ENCODE measurements at regions not wholly inside any gene's neighbourhood (a gene's known extent, or its start where the extent isn't known, plus 50 kb on each side); places are given as distances from the start of the nearest gene placed in this dataset.

GRCh38 chr10:130519791-130520190, 383.6 kb downstream of the GLRX3 start:
- TF ChIP-seq, protein P1, sequence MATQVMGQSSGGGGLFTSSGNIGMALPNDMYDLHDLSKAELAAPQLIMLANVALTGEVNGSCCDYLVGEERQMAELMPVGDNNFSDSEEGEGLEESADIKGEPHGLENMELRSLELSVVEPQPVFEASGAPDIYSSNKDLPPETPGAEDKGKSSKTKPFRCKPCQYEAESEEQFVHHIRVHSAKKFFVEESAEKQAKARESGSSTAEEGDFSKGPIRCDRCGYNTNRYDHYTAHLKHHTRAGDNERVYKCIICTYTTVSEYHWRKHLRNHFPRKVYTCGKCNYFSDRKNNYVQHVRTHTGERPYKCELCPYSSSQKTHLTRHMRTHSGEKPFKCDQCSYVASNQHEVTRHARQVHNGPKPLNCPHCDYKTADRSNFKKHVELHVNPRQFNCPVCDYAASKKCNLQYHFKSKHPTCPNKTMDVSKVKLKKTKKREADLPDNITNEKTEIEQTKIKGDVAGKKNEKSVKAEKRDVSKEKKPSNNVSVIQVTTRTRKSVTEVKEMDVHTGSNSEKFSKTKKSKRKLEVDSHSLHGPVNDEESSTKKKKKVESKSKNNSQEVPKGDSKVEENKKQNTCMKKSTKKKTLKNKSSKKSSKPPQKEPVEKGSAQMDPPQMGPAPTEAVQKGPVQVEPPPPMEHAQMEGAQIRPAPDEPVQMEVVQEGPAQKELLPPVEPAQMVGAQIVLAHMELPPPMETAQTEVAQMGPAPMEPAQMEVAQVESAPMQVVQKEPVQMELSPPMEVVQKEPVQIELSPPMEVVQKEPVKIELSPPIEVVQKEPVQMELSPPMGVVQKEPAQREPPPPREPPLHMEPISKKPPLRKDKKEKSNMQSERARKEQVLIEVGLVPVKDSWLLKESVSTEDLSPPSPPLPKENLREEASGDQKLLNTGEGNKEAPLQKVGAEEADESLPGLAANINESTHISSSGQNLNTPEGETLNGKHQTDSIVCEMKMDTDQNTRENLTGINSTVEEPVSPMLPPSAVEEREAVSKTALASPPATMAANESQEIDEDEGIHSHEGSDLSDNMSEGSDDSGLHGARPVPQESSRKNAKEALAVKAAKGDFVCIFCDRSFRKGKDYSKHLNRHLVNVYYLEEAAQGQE (IDR thresholded peaks at IDR 0.05; ENCODE audit: insufficient replicate concordance, low read depth) = no peak
- TF ChIP-seq CTCF (IDR thresholded peaks at IDR 0.05; ENCODE audit: insufficient read depth, low read length) = no peak
- TF ChIP-seq GABPA (IDR thresholded peaks at IDR 0.05; ENCODE audit: low read depth) = no peak
- TF ChIP-seq POLR2AphosphoS5 (IDR thresholded peaks at IDR 0.05; ENCODE audit: low read depth) = no peak
- no peak for TF ChIP-seq SPI1 (IDR thresholded peaks at IDR 0.05; ENCODE audit: borderline replicate concordance, low read depth)
- no peak for DNase-seq (ENCODE audit: low read depth in 1 of 2, low spot score in 1 of 2)
- Histone ChIP-seq H3K27me3 (ENCODE audit: insufficient read depth, poor library complexity, severe bottlenecking) (peaks cover 3% of the 10 kb centered on the region), H3K27ac (replicated peaks) (no peak overlapping the region), H3K4me3 (replicated peaks; ENCODE audit: insufficient read depth, low read length) (no peak overlapping the region)

- Histone ChIP-seq H3K27ac (replicated peaks) (no peak overlapping the region), H3K27me3 (ENCODE audit: insufficient read depth, poor library complexity, severe bottlenecking) (no peaks in the 10 kb centered on the region), H3K4me3 (replicated peaks; ENCODE audit: insufficient read depth, low read length) (no peak overlapping the region)
- no peak for TF ChIP-seq CTCF (IDR thresholded peaks at IDR 0.05; ENCODE audit: insufficient read depth, low read length)
- TF ChIP-seq POLR2AphosphoS5 (IDR thresholded peaks at IDR 0.05; ENCODE audit: low read depth) = no peak
- TF ChIP-seq, protein P1 (IDR thresholded peaks at IDR 0.05; ENCODE audit: insufficient replicate concordance, low read depth) = no peak
- TF ChIP-seq SPI1 (IDR thresholded peaks at IDR 0.05; ENCODE audit: borderline replicate concordance, low read depth) = no peak
- TF ChIP-seq GABPA (IDR thresholded peaks at IDR 0.05; ENCODE audit: low read depth) = no peak
- DNase-seq (ENCODE audit: low read depth in 1 of 2, low spot score in 1 of 2) = no peak
These were observed 395.1 kb downstream of the GLRX3 start for GRCh38 chr10:130531312-130531711.

DNA sequence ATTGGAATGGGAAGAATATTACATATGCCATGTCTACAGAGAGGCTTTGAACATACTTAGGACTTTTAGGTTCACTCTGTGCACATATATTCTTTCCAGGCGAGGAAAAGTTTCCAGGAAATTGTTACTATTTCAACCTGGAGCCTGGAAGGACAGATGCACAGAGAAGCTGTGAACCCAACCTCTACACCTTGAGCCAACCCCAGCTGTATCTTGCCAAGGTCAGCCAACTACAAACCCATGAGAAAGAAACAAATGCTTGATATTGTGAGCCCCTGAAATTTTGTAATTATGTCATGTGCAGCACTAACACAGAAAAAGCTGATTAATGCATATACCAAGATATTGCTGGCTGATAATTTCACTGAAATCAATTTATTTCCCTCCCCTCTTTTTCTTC, 404.9 kb downstream of the GLRX3 start:
- Histone ChIP-seq H3K27me3 (ENCODE audit: insufficient read depth, poor library complexity, severe bottlenecking) (no peaks in the 10 kb centered on the region), H3K27ac (replicated peaks) (no peak overlapping the region), H3K4me3 (replicated peaks; ENCODE audit: insufficient read depth, low read length) (no peak overlapping the region)
- no peak for TF ChIP-seq POLR2AphosphoS5 (IDR thresholded peaks at IDR 0.05; ENCODE audit: low read depth)
- TF ChIP-seq, protein P1 (IDR thresholded peaks at IDR 0.05; ENCODE audit: insufficient replicate concordance, low read depth) = no peak
- no peak for TF ChIP-seq GABPA (IDR thresholded peaks at IDR 0.05; ENCODE audit: low read depth)
- TF ChIP-seq CTCF (IDR thresholded peaks at IDR 0.05; ENCODE audit: insufficient read depth, low read length) = no peak
- TF ChIP-seq SPI1 (IDR thresholded peaks at IDR 0.05; ENCODE audit: borderline replicate concordance, low read depth) = no peak
- DNase-seq (ENCODE audit: low read depth in 1 of 2, low spot score in 1 of 2) = no peak
